Left ventricle myocardium inferior (tissue), 1 donor: ENCODE measurements at regions not wholly inside any gene's neighbourhood (a gene's known extent, or its start where the extent isn't known, plus 50 kb on each side); places are given as distances from the start of the nearest gene placed in this dataset.

Experiments used
- DNase-seq: peaks from one replicate; pipeline ENCODE4 v3.0.0-alpha.2; 2020
- H3K27ac ChIP-seq: fragments of 200-600 bp; replicated peaks from 2 replicates; pipeline ENCODE4 v1.8.0; 2021
- H3K27me3 ChIP-seq: fragments of 200-600 bp; 2 replicates; pipeline ENCODE4 v1.8.0; 2021; ENCODE audit warnings: low read depth
- H3K36me3 ChIP-seq: fragments of 200-600 bp; 2 replicates; pipeline ENCODE4 v1.8.0; 2021
- H3K4me1 ChIP-seq: fragments of 200-600 bp; 2 replicates; pipeline ENCODE4 v1.8.0; 2021
- H3K4me3 ChIP-seq: fragments of 200-600 bp; 2 replicates; pipeline ENCODE4 v1.8.0; 2021; ENCODE audit warnings: mild to moderate bottlenecking, moderate library complexity
- H3K9me3 ChIP-seq: fragments of 200-600 bp; replicated peaks from 2 replicates; pipeline ENCODE4 v1.8.0; 2021
- CTCF ChIP-seq: fragments of 200-600 bp; IDR thresholded peaks from 2 replicates; pipeline ENCODE4 v1.8.0; 2021; ENCODE audit warnings: antibody characterized with exemption, mild to moderate bottlenecking, borderline replicate concordance
- intact Hi-C: fragments of 100-400 bp; cut with micrococcal nuclease; formaldehyde crosslinking; loops from one replicate; pipeline ENCODE4 v1.11.0; 2022
- donor health status: DM: no; HTN: yes; CAD: no; lungs with severe emphysema.

- Histone ChIP-seq H3K9me3 (peaks cover 10% of the 10 kb centered on the region), H3K4me1 (no peaks in the 10 kb centered on the region), H3K27me3 (no peaks in the 10 kb centered on the region), H3K36me3 (no peaks in the 10 kb centered on the region), H3K27ac (no peak overlapping the region), H3K4me3 (no peak overlapping the region)
- intact Hi-C loops: no loop called here
- DNase-seq: no peak
- TF ChIP-seq CTCF: no peak
These were observed 744.5 kb upstream of the TMPRSS15 start for GRCh38 chr21:19148056-19148455.

- no peaks in the 10 kb centered on the region for H3K4me1 ChIP-seq
- intact Hi-C loops: no loop called here
- no peak overlapping the region for H3K27ac ChIP-seq
- H3K4me3 ChIP-seq: no peak overlapping the region
- no peak for DNase-seq
- no peaks in the 10 kb centered on the region for H3K27me3 ChIP-seq
- no peak for TF ChIP-seq CTCF
- no peaks in the 10 kb centered on the region for H3K9me3 ChIP-seq
- no peaks in the 10 kb centered on the region for H3K36me3 ChIP-seq
These were observed 768.0 kb upstream of the TMPRSS15 start for GRCh38 chr21:19171585-19171984.

GRCh38 chr21:19181604-19182140 is 778.1 kb upstream of the TMPRSS15 start:
- no peaks in the 10 kb centered on the region for H3K9me3 ChIP-seq
- H3K4me1 ChIP-seq: no peaks in the 10 kb centered on the region
- no peak overlapping the region for H3K4me3 ChIP-seq
- H3K27ac ChIP-seq: no peak overlapping the region
- intact Hi-C loops: no loop called here
- H3K36me3 ChIP-seq: no peaks in the 10 kb centered on the region
- DNase-seq: no peak
- no peak for TF ChIP-seq CTCF
- H3K27me3 ChIP-seq: no peaks in the 10 kb centered on the region

- no peaks in the 10 kb centered on the region for H3K27me3 ChIP-seq
- no peak for DNase-seq
- no peak overlapping the region for H3K27ac ChIP-seq
- no peaks in the 10 kb centered on the region for H3K4me1 ChIP-seq
- H3K9me3 ChIP-seq: no peaks in the 10 kb centered on the region
- intact Hi-C loops: no loop called here
- TF ChIP-seq CTCF: no peak
- no peak overlapping the region for H3K4me3 ChIP-seq
- no peaks in the 10 kb centered on the region for H3K36me3 ChIP-seq
These were observed 794.4 kb upstream of the TMPRSS15 start for GRCh38 chr21:19197950-19198349.

GRCh38 chr21:19198801-19199200 is 795.2 kb upstream of the TMPRSS15 start:
- TF ChIP-seq CTCF: no peak
- Histone ChIP-seq H3K27ac (no peak overlapping the region), H3K27me3 (no peaks in the 10 kb centered on the region), H3K9me3 (no peaks in the 10 kb centered on the region), H3K4me1 (no peaks in the 10 kb centered on the region), H3K36me3 (no peaks in the 10 kb centered on the region), H3K4me3 (no peak overlapping the region)
- no peak for DNase-seq
- intact Hi-C loops: no loop called here

GRCh38 chr21:19218163-19218562 is 814.6 kb upstream of the TMPRSS15 start:
- no peaks in the 10 kb centered on the region for H3K9me3 ChIP-seq
- TF ChIP-seq CTCF: no peak
- intact Hi-C loops: no loop called here
- H3K27ac ChIP-seq: no peak overlapping the region
- no peak for DNase-seq
- H3K27me3 ChIP-seq: no peaks in the 10 kb centered on the region
- no peaks in the 10 kb centered on the region for H3K36me3 ChIP-seq
- no peaks in the 10 kb centered on the region for H3K4me1 ChIP-seq
- H3K4me3 ChIP-seq: no peak overlapping the region
